ENCODE measurements at regions not wholly inside any gene's neighbourhood (a gene's known extent, or its start where the extent isn't known, plus 50 kb on each side); places are given as distances from the start of the nearest gene placed in this dataset.

- no peak overlapping the region for H3K4me3 ChIP-seq
- H3K9me3 ChIP-seq: no peaks in the 10 kb centered on the region
- no peak for ATAC-seq
- DNase-seq: no peak
- H3K36me3 ChIP-seq (ENCODE audit: low read depth): no peaks in the 10 kb centered on the region
- TF ChIP-seq, protein P1, sequence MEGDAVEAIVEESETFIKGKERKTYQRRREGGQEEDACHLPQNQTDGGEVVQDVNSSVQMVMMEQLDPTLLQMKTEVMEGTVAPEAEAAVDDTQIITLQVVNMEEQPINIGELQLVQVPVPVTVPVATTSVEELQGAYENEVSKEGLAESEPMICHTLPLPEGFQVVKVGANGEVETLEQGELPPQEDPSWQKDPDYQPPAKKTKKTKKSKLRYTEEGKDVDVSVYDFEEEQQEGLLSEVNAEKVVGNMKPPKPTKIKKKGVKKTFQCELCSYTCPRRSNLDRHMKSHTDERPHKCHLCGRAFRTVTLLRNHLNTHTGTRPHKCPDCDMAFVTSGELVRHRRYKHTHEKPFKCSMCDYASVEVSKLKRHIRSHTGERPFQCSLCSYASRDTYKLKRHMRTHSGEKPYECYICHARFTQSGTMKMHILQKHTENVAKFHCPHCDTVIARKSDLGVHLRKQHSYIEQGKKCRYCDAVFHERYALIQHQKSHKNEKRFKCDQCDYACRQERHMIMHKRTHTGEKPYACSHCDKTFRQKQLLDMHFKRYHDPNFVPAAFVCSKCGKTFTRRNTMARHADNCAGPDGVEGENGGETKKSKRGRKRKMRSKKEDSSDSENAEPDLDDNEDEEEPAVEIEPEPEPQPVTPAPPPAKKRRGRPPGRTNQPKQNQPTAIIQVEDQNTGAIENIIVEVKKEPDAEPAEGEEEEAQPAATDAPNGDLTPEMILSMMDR (IDR thresholded peaks at IDR 0.05): no peak
- H3K4me1 ChIP-seq (ENCODE audit: low read depth): no peaks in the 10 kb centered on the region
- intact Hi-C loops (cut with DNase I, micrococcal nuclease): no loop called here
Measured at GRCh38 chr7:47663213-47663612, 81.3 kb upstream of the TNS3 start.

DNA sequence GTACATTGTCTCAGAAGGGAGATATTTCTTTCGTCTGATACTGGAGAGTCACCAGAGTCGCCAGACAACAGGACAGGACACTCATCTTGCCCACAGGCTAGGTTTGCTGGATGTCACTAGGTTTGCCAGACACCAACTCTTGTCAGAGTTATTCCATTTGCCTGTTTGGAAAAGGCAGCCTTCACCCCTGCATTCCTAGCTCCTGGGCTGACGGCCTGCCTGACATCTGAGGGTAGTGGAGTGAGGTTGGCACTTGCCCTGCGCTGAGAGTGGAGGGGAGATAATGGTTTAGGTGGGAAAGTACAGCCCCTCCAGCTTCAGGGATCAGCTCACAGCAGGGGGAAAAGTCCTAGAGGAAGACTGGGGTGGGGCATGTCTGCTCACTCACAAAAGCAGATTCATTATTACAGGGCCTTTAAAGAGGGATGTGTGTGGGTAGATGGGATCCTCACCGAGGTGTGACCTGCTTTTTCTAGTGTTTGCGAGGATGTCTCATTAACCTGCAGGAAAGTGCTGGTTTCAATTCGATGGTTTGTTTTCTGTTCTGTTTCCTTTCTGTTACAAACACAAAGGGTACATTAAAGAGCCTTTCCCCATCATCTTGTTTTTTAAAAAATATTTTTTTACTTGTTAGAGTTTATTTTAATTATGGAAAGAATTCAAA lies 79.3 kb upstream of the TNS3 start:
- no peak for ATAC-seq

GRCh38 chr7:47659664-47660462 lies 78.0 kb upstream of the TNS3 start:
- Histone ChIP-seq H3K36me3 (ENCODE audit: low read depth) (no peaks in the 10 kb centered on the region), H3K9me3 (no peaks in the 10 kb centered on the region), H3K4me1 (ENCODE audit: low read depth) (no peaks in the 10 kb centered on the region), H3K4me3 (no peak overlapping the region)
- ATAC-seq (no peak), DNase-seq (no peak)
- TF ChIP-seq, protein P1 (IDR thresholded peaks at IDR 0.05): no peak
- intact Hi-C loops (cut with DNase I, micrococcal nuclease): no loop called here

More for the DNA sequence above, 79.3 kb upstream of the TNS3 start:
- no peaks in the 10 kb centered on the region for H3K9me3 ChIP-seq
- no peak for DNase-seq
- no peak overlapping the region for H3K4me3 ChIP-seq
- TF ChIP-seq, protein P1 (IDR thresholded peaks at IDR 0.05): no peak
- no peaks in the 10 kb centered on the region for H3K36me3 ChIP-seq (ENCODE audit: low read depth)
- no peaks in the 10 kb centered on the region for H3K4me1 ChIP-seq (ENCODE audit: low read depth)
- intact Hi-C loops (cut with DNase I, micrococcal nuclease): no loop called here

- Histone ChIP-seq H3K4me1 (ENCODE audit: low read depth) (no peaks in the 10 kb centered on the region), H3K4me3 (no peak overlapping the region), H3K9me3 (no peaks in the 10 kb centered on the region), H3K36me3 (ENCODE audit: low read depth) (no peaks in the 10 kb centered on the region)
- ATAC-seq (no peak), DNase-seq (no peak)
- intact Hi-C loops (cut with DNase I, micrococcal nuclease): no loop called here
- TF ChIP-seq, protein P1 (IDR thresholded peaks at IDR 0.05): no peak
Measured at GRCh38 chr7:47658886-47659635, 77.2 kb upstream of the TNS3 start.

- intact Hi-C loops (cut with DNase I, micrococcal nuclease): no loop called here
Measured at GRCh38 chr7:47657126-47657525, 75.2 kb upstream of the TNS3 start.

More at GRCh38 chr7:47657126-47657525, 75.2 kb upstream of the TNS3 start:
- Histone ChIP-seq H3K9me3 (no peaks in the 10 kb centered on the region), H3K4me3 (no peak overlapping the region), H3K36me3 (ENCODE audit: low read depth) (no peaks in the 10 kb centered on the region), H3K4me1 (ENCODE audit: low read depth) (no peaks in the 10 kb centered on the region)
- DNase-seq (no peak), ATAC-seq (no peak)
- TF ChIP-seq, protein P1 (IDR thresholded peaks at IDR 0.05): no peak
